ENCODE measurements at regions not wholly inside any gene's neighbourhood (a gene's known extent, or its start where the extent isn't known, plus 50 kb on each side); places are given as distances from the start of the nearest gene placed in this dataset.

DNA sequence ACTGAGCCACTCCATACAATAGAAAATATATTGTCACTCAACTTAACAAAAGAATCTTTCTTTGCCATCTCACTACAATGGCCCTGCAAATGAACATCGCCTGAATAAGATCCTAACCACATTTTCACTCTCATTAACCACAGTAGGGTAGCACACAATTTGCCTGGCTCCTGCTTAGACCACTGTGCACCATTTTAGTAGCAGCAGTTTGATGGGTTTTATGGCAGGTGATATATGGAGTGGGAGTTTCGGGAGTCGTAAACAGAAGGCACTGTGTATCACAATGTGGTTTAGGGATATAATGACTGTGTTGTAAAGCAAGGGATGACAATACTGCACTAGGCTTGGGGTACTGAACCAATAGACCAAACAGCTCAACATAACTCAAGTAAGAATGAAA is 617.4 kb downstream of the BCL11A start:
- TF ChIP-seq, protein P1, sequence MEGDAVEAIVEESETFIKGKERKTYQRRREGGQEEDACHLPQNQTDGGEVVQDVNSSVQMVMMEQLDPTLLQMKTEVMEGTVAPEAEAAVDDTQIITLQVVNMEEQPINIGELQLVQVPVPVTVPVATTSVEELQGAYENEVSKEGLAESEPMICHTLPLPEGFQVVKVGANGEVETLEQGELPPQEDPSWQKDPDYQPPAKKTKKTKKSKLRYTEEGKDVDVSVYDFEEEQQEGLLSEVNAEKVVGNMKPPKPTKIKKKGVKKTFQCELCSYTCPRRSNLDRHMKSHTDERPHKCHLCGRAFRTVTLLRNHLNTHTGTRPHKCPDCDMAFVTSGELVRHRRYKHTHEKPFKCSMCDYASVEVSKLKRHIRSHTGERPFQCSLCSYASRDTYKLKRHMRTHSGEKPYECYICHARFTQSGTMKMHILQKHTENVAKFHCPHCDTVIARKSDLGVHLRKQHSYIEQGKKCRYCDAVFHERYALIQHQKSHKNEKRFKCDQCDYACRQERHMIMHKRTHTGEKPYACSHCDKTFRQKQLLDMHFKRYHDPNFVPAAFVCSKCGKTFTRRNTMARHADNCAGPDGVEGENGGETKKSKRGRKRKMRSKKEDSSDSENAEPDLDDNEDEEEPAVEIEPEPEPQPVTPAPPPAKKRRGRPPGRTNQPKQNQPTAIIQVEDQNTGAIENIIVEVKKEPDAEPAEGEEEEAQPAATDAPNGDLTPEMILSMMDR (IDR thresholded peaks at IDR 0.05; ENCODE audit: low read length) = no peak
- no peak for TF ChIP-seq EZH2phosphoT487 (IDR thresholded peaks at IDR 0.05; ENCODE audit: low read length)
- no peak for TF ChIP-seq EZH2 (optimal IDR thresholded peaks at IDR 0.05; ENCODE audit: low read depth, low read length)

All from MM.1S (cell line).